ENCODE measurements at regions not wholly inside any gene's neighbourhood (a gene's known extent, or its start where the extent isn't known, plus 50 kb on each side); places are given as distances from the start of the nearest gene placed in this dataset.

GRCh38 chr16:62882552-62883221 is 846.4 kb upstream of the CDH8 start:
- H3K36me3 ChIP-seq: no peaks in the 10 kb centered on the region
- no peaks in the 10 kb centered on the region for H3K4me1 ChIP-seq
- DNase-seq: no peak
- H3K27ac ChIP-seq: no peak overlapping the region
- WGBS, 5 donors: 78 to 89% (median 84%) methylated on average over 5 of the region's 5 CpGs
- TF ChIP-seq CTCF (IDR thresholded peaks at IDR 0.05) (no peak), EP300 (IDR thresholded peaks at IDR 0.05) (no peak), POLR2AphosphoS5 (IDR thresholded peaks at IDR 0.05) (no peak), POLR2A (IDR thresholded peaks at IDR 0.05) (no peak)
- no peaks in the 10 kb centered on the region for H3K9me3 ChIP-seq
- no peaks in the 10 kb centered on the region for H3K27me3 ChIP-seq
- no peak overlapping the region for H3K4me3 ChIP-seq
- intact Hi-C loops (cut with DNase I; ENCODE audit: low total_unique reads): no loop called here

- H3K4me1 ChIP-seq: peaks cover 0 to 8% (median 0%) of the 10 kb centered on the region in 4 donors
- WGBS, 5 donors: 71 to 91% (median 82%) methylated on average over 1 of the region's 1 CpG
- no peaks in the 10 kb centered on the region for H3K9me3 ChIP-seq
- DNase-seq: peak in 1 of 2 donors; percentile 13
- no peak overlapping the region for H3K4me3 ChIP-seq
- no peaks in the 10 kb centered on the region for H3K36me3 ChIP-seq
- H3K27ac ChIP-seq: no peak overlapping the region
- no peak for TF ChIP-seq POLR2A (IDR thresholded peaks at IDR 0.05)
- no peaks in the 10 kb centered on the region for H3K27me3 ChIP-seq
- intact Hi-C loops (cut with DNase I; ENCODE audit: low total_unique reads): no loop called here
Observed at GRCh38 chr16:62876133-62876532, 839.9 kb upstream of the CDH8 start.

- Histone ChIP-seq H3K27ac (no peak overlapping the region), H3K27me3 (no peaks in the 10 kb centered on the region), H3K4me1 (peaks cover 0 to 8% (median 0%) of the 10 kb centered on the region in 4 donors), H3K4me3 (no peak overlapping the region), H3K9me3 (no peaks in the 10 kb centered on the region), H3K36me3 (no peaks in the 10 kb centered on the region)
- intact Hi-C loops (cut with DNase I; ENCODE audit: low total_unique reads): no loop called here
- no peak for TF ChIP-seq POLR2A (IDR thresholded peaks at IDR 0.05)
- no peak for TF ChIP-seq EP300 (IDR thresholded peaks at IDR 0.05)
- TF ChIP-seq CTCF (IDR thresholded peaks at IDR 0.05): no peak
- WGBS, 5 donors: 77 to 91% (median 78%) methylated on average over 1 of the region's 1 CpG
- no peak for DNase-seq
Observed at GRCh38 chr16:62872339-62872738, 836.1 kb upstream of the CDH8 start.

GRCh38 chr16:62870554-62870953 is 834.3 kb upstream of the CDH8 start:
- Histone ChIP-seq H3K27ac (no peak overlapping the region), H3K9me3 (no peaks in the 10 kb centered on the region)

More at GRCh38 chr16:62870554-62870953, 834.3 kb upstream of the CDH8 start:
- Histone ChIP-seq H3K4me3 (no peak overlapping the region), H3K4me1 (peaks cover 0 to under 1% (median 0%) of the 10 kb centered on the region in 4 donors), H3K36me3 (no peaks in the 10 kb centered on the region), H3K27me3 (no peaks in the 10 kb centered on the region)
- no peak for DNase-seq
- intact Hi-C loops (cut with DNase I; ENCODE audit: low total_unique reads): no loop called here
- TF ChIP-seq EP300 (IDR thresholded peaks at IDR 0.05): no peak
- no peak for TF ChIP-seq POLR2A (IDR thresholded peaks at IDR 0.05)
- TF ChIP-seq POLR2AphosphoS5 (IDR thresholded peaks at IDR 0.05): no peak
- TF ChIP-seq CTCF (IDR thresholded peaks at IDR 0.05): no peak

Measured in stomach (tissue), 8 donors.